CD4-positive, alpha-beta T cell treated with Interleukin-4 for 4 hours (primary cell): ENCODE measurements at regions not wholly inside any gene's neighbourhood (a gene's known extent, or its start where the extent isn't known, plus 50 kb on each side); places are given as distances from the start of the nearest gene placed in this dataset.

ENCODE experiments used
- DNase-seq: peaks from one replicate; pipeline ENCODE4 v3.0.0-alpha.2; 2020

GRCh38 chr17:31702041-31702440 lies 157.0 kb downstream of the COPRS start:
- DNase-seq = no peak

GRCh38 chr17:31700973-31701372 lies 158.1 kb downstream of the COPRS start:
- DNase-seq = no peak

GRCh38 chr17:31699886-31700285 lies 159.2 kb downstream of the COPRS start:
- DNase-seq = no peak

GRCh38 chr17:31699281-31699680 lies 159.8 kb downstream of the COPRS start:
- no peak for DNase-seq

DNA sequence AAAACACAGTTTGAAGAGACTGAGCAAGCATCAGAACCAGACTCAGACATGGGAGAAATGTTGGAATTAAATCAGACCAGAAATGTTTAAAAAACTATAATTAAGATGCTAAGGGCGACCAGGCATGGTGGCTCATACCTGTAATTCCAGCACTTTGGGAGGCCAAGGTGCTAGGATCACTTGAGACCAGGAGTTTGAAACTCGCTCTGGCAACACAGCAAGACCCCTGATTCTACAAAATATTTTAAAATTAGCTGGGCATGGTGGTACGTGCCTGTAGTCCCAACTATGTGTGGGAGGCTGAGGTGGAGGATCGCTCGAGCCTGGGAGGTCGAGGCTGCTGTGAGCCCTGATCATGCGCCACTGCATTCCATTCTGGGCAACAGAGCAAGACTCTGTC lies 160.3 kb downstream of the COPRS start:
- no peak for DNase-seq

DNA sequence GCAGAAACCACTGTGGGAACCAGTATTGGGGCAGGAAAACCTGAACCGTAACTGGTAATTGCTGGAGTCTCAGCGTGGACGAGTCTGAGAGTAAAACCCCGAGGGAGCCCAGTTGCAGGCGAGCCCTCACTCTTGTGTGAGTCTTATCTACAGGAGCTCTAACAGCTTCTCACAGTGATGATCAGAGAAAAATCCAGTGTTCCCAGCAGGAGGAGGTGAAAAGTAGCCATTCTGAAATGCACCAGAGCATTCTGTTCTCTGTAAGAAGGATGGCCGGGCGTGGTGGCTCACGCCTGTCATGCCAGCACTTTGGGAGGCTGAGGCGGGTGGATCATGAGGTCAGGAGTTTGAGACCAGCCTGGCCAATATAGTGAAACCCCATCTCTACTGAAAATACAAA lies 161.2 kb downstream of the COPRS start:
- no peak for DNase-seq

DNA sequence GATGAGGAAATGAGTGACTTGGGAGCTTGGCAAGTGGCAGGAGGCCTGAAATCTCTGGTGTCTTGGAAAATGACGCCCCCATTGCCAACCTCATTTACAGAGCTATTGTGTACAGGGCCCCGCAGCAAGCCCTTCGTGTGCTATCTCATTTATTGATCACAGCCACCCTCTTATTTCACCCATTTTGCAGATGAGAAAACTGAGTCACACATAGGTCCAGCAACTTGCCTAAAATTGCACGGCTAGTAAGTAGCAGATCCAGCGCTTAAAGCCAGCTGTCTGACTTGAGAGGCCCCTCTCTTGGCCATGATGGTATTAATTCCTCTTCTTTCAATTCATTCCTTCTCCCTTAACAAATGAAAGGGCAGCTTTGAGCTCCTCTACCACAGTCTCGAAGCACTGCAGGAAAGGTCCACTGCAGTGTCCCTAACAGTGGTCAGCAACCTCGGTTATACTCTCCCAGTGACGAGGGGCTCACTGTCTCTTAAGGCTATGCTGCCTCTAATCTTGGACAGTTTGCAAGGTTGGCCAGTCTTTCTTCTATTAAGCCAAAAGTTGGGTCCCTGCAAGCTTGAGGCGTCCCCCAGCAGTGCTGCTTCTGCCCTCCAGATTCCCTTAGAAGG lies 162.2 kb downstream of the COPRS start:
- DNase-seq = no peak

DNA sequence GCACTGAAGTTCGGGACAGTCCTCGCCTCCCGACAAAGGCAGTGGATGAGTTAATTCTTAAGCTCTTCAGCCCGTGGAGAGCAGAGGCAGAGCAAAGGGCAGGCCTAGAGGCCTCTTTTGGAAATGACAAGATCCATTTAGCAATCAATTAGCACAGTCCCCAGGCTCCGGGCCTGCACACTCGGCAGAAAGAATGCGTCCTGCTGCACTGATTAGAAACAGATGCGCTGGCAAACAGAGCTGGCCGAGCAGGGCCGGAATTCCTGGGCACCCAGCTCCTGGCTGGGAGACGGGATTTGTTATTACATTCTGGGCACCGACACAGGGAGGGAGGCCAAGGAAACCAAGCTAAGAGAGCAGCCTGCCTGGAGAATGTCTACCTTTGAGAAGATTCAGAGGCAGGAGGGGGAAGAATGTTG lies 162.9 kb downstream of the COPRS start:
- DNase-seq = no peak

DNA sequence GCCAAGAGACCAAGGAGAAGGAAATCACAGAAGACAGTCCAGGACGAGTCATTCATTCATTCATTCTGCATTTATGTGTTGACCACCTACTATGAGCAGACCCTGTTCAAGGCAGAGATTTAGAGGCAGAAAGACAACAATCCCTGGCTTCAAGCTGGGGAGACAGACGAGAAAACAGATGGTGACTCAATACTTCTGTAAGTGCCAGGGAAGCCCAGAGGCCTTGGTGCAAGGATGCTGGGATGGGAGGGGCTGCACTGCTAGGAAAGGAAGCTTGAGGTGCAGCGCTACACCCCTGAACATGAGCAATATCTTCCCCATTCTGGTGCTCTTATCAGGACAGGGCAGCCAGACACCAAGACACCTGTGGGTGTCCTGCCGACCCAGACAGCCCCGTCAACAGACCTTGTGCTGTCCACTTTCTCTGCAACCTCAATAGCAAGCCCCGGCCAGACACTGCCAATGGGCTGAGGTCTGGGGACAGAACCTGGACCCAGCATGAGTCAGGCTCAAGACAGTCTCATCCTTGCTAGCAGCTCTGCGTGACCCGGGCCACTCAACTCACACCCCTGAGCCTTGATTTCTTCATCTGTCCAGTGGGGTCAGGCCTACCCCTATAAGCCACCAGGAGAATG lies 163.5 kb downstream of the COPRS start:
- DNase-seq = no peak

GRCh38 chr17:31693433-31694220 lies 165.4 kb downstream of the COPRS start:
- no peak for DNase-seq

DNA sequence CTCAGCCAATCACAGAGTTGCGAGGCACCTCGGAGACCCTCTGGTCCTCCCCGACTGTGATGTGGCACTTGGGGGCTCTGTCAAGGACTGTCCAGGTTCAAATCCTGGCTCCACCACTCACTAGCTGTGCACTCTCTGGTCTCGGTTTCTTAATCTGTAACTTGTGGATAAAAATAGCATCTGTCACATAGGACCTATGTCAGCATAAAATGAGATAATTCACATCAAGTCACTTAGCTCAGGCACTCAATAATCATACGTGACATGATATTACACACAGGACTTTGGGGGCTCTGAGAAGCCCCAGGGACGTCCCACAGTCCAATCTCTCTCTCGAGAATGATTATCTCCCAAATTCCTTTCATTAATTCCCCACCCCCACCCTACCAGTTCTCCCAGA lies 166.4 kb downstream of the COPRS start:
- DNase-seq = no peak

- DNase-seq = no peak
These were observed 167.0 kb downstream of the COPRS start for GRCh38 chr17:31692027-31692426.

- no peak for DNase-seq
These were observed 167.7 kb downstream of the COPRS start for GRCh38 chr17:31691251-31691905.

DNA sequence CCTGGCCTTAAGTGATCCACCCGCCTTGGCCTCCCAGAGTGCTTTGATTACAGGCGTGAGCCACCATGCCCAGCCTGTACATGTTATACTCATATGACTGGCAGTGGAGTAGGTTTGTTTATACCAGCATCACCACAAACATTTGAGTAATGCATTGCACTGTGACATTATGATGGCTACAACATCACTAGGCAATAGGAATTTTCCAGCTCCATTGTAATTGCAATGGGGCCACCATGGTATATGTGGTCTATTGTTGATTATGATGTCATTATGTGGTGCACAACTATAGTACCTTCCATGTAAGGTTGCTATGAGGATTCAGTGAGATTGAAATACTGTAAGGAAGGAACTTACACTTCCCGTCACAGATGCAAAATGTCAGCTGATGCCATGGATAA lies 168.9 kb downstream of the COPRS start:
- DNase-seq = no peak

DNA sequence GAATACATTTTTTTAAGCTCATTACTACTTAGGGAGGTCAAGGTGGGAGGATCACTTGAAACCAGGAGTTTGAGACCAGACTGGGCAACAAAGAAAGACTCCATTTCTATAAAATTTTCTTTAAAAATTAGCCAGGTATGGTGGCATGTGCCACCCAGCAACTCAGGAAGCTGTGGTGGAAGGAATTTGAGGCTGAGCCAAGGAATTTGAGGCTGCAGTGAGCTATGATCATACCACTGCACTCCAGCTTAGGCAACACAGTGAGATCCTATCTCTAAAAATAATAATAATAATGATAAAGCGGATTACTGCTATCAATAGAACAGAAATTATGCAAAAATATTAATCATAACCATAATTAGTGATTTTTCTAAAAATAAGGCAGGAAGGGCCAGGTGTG lies 170.3 kb downstream of the COPRS start:
- no peak for DNase-seq

DNA sequence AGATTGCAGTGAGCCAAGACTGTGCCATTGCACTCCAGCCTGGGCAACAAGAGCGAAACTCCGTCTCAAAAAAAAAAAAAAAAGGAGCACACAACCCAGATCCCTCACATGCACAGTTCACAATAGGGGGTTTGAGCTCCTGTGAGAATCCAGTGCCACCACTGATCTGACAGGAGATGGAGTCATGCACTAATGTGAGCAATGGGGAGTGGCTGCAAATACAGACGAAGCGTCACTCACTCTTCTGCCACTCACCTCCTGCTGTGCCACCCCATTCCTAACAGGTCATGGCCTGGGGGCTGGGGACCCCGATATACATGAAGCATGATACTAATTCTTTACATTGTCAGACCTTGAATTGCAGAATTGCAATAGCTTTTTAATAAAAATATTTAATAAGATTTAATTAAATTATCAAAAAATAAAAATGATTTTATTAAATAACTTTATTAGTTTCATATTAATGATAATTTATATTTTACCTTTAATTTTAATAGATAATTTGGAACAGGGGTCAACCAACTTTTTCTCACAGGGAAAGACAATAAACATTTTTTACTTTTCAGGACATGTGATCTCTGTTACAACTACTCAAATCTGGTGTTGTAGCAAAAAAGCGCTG lies 171.4 kb downstream of the COPRS start:
- DNase-seq = no peak

DNA sequence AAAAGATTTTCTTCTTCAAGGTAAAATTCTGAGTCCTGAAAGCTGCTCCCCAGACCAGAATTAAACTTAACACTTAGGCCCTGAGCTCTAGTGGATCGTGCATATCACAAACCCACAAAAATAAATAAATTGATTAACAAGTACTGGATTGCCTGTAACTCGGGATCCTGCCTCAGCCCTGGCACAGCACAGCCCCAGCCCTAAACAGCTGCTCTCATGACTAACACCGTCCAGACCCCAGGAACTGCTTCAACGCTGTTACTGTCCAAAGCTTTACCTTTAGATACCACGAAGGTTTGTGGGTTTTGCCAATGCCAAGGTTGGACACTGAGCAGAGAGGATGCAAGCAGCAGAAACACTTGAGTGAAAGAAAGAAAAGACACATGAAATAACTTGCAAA lies 172.5 kb downstream of the COPRS start:
- no peak for DNase-seq

GRCh38 chr17:31684901-31685300 lies 174.1 kb downstream of the COPRS start:
- DNase-seq = no peak

GRCh38 chr17:31680126-31680525 lies 178.9 kb downstream of the COPRS start:
- no peak for DNase-seq

DNA sequence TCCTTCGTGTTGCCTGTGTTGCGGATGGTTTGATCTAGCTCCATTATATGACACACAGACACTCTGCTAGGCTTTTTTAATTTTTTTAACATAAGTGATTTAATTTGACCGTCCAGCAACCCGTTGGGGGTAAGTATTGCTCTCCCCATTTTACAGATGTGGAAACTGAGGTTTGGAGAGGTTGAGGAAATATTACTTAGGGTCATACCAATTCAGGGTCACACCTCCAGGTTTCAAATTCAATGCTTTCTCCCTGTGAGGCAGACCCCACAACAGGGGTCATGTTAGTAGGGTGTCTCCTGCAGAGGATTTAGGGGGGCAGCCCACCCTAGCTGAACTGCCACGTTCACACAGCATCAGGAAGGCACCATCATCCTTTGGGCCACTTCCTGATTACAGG lies 179.4 kb downstream of the COPRS start:
- no peak for DNase-seq

- DNase-seq = no peak
These were observed 180.6 kb downstream of the COPRS start for GRCh38 chr17:31678431-31678830.

DNA sequence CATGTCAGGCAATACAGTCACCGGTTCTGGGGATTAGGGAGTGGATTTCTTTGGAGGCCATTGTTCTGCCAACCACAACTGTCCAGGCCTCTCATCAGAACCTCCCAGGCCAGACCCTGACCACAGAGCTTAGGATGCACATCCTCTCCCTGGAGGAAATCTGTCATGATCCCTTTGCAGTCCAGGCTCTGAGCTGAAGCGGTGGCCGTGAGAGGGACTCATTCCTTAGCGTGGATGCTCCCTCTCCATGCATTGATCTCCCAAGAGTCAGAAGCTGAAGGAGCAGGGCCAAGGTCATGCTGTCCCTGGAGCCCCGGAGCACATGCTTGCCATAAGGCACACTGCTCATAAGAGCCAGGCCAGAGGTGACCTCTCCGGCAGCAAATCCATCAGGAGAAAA lies 181.4 kb downstream of the COPRS start:
- DNase-seq = no peak

GRCh38 chr17:31677036-31677435 lies 182.0 kb downstream of the COPRS start:
- DNase-seq = no peak
